ENCODE measurements at regions not wholly inside any gene's neighbourhood (a gene's known extent, or its start where the extent isn't known, plus 50 kb on each side); places are given as distances from the start of the nearest gene placed in this dataset.
"Not testable (repeated sequence)": the region's sequence is repeated elsewhere in the genome, so short reads cannot be mapped to it uniquely, and the experiment has no call there.

DNA sequence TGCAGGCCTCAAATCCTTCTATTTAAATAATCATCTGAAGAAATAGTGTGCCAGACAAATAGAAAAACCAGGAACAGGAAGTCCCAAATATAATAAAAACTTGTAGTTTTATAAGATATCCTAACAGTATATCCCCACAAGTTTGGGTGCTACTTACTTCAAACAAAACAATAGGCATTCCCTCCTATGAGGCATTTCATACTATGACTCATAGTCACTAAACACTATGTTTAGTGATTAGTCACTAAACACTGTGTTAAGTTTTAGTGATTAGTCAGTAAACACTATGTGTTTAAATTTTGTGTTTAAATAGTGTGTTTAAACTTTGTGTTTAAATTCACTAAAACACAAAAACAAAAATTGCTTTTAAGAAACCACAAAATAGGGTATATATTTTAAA, 407.0 kb upstream of the CDH19 start:
- DNase-seq (ENCODE audit: low read depth, low spot score), result no peak

DNA sequence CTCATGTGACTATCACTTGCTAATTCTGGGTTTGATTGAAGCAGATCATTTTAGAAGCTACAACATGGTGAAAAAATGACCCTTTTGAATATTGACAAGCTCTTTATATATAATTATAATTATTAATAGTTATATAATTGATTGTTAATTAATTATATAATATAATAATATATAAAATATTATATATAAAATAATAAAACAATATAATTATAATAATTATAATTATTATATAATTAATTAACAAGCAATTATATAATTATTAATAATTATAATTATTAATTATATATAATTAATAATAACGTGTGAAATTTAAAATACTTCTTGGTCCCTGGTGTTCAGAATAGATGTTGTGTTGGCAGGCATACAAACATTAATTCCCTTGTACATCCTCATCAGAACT, 404.1 kb upstream of the CDH19 start:
- no peak for DNase-seq (ENCODE audit: low read depth, low spot score)

DNA sequence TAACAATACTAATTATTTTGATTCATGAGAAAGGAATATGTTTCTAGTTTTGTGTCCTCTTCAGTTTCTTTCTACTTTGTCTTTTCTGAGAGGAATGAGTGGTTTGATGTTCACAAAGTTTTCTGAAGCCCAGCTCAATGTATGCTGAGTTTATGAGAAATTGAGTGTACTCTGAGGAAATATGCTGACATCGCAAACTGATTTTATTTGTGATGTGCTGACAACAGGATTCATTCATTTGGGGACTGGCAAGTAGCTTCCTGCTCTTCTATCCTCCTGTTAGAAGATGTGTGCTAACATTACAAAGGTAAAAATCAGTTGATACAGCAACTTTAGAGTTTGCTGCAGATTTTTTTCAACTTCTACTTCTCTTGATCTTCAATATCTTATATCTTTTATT, 403.2 kb upstream of the CDH19 start:
- DNase-seq (ENCODE audit: low read depth, low spot score), result no peak

DNA sequence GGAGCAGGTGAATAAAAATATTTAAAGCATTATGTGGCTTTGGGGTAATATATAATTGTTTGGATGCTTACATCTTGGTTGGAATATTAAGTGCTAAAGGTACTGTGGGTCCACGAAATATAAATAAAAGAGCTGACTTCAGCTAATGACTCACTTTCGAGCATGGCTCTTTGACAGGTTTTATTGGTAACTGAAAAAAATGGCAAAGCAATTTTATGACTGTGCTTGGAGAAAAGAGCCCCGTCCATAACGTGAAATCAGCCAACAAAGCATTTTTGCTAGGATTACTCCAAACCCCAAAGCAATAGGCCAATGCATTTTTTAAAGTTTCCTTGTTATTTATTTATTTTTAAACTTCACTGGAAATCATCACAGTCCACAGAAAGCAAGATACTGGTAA, 397.2 kb upstream of the CDH19 start:
- no peak for DNase-seq (ENCODE audit: low read depth, low spot score)

DNA sequence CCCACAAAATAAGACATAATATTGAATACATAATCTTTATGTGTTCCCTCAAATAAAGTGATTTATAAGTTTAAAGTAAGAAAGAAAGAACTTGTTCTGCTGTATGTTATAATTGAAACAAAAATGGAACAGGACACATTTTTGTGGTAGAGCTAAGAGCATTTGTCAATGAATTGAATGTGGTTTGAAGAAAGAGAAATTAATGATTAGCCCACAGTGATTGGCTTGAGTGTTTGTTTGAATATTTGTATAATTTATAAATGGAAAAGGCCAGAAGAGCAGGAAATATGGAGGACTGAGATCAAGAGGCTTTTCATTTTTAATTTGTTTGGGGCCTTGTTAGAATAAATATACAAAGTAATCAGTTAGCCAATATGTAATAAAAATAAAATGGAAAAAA, 395.1 kb upstream of the CDH19 start:
- no peak for DNase-seq (ENCODE audit: low read depth, low spot score)

DNA sequence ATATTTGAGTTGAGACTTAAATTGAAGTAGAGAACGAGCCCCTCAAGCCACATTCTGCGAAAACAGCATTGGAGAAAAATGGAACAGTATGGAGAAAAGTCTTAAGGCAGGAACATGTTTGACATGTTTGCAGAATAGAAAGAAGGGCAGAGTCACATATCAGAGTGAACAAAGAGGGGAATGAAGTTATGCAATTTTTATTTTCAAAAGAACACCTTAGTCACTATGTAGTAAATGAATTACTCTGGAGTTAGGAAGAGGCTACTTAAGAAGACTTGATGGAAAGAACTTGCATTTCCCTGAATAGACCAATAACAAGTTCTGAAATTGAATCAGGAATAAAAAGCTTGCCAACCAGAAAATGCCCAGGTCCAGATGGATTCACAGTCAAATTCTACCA, 391.4 kb upstream of the CDH19 start:
- DNase-seq (ENCODE audit: low read depth, low spot score), result no peak

DNA sequence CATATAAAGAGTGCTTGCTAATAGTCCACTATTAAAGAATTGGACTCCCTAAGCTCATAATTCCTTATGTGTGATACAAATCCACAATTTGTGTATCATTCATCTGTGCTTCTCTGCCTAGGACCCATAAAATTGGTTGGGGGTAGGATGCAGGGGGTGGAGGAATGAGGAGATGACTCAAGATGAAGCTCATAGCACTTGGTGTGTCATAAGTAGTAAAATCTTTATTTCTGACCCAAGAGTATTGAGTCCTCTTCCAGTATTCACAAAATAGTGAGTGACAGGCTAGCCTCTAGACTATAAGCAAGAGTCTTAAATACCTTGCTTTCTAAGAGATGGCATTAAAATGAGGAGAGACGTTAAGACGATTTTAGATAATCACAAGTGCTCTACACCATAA, 390.9 kb upstream of the CDH19 start:
- DNase-seq (ENCODE audit: low read depth, low spot score), result no peak

DNA sequence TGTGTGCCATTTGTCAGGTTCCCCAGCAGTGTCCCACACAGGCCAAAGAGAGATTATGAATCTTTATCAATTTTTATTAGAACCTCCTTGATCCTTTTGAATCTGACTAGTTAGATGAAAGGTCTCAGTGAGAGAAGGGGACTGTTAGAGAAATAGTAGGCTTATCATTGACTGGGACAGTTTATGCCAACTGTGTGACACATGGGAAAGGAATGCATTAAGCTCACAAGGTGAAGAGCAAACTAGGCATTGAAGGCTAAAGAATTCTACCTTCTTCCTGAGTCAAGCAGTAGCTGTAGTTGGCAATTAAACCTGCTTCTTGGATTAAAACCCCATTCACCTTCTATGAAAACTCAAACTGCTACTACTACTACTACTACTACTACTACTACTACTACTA, 389.6 kb upstream of the CDH19 start:
- no peak for DNase-seq (ENCODE audit: low read depth, low spot score)

DNA sequence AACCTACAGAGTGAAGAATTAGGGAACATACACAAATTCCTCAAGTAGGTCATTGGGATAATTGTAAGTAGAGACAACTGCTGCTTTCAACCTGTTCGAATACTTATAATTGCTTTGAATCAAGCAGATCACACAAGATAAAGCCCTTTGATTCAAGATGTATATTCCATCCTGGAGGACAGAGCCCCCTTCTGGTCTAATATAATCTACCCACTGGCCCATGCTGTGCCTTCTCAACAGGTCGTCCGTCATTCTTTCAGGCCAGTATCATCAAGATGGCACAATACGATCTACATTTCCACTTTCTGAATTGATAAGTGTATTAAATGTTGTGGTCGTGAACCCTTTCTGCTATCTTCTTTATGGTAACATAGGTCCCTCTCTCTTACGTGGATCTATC, 387.0 kb upstream of the CDH19 start:
- no peak for DNase-seq (ENCODE audit: low read depth, low spot score)

DNA sequence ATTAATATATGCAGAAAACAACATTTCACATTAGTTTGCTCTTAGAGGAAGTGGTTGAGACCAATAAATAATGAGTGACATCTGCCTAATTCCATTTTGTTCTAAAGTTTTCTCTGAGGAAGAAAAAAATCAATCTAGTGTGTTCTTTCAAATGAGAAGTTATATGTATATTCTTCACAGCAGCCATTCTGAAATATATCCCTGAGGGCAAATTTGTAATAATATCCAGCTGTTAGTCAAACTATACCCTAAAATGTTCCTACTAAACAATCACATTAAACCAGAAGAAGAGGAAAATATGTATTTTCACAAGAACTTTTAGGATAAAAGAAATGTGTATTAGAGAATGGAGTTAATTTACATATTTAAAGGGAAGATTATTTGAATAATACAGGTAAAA, 375.1 kb upstream of the CDH19 start:
- no peak for DNase-seq (ENCODE audit: low read depth, low spot score)

DNA sequence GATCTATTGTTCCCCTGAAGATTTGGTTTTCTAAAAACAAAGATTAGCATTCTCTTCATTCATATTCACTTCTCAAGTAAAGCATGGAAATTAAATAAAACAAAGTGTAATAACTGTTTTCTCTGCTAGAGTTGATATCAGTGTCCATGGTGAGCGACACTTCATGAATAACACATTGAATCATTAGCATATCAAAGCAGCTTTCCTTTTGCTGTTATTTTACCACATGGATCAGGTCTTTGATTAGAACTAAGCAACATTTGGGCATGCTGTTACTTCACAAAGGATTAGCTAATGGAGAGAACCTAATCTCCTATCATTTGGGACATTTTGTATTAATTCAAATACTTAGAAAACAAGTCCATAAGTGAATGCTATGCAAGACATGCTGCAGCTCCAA, 368.8 kb upstream of the CDH19 start:
- DNase-seq (ENCODE audit: low read depth, low spot score), result no peak

DNA sequence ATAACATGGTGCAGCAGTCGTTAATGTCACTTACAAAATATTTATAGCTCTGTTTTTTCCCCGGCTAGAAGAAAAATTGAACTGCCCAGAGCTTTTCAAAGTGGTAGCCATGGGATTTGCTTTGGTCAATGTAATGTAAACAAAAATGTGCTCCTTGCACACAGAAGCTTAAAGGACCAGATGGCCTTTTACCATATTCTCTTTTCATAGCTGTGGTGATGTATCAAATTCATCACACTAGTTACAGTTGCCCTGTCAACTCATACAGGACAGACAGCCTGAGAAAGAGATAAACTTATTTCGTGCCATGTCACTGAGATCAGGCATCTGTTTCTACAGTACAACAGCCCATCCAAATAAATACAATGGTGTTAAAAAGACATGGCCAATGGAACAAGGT, 368.1 kb upstream of the CDH19 start:
- DNase-seq (ENCODE audit: low read depth, low spot score), result no peak

DNA sequence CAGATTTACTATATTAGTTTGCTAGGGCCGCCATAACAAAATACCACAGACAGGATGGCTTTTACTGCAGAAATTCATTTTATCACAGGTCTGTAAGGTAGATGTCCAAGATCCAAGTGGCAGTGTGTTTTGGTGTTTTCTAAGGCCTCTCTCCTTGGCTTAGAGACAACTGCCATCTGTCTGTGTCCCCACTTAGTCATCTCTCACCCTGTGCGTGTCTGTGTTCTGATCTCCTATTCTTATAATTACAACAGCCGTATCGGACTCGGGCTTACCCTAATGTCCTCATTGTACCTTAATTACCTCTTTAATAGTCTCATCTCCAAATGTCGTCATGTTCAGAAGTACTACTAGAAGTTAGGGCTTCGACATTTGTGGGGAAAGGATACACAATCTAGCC, 362.3 kb upstream of the CDH19 start:
- no peak for DNase-seq (ENCODE audit: low read depth, low spot score)

DNA sequence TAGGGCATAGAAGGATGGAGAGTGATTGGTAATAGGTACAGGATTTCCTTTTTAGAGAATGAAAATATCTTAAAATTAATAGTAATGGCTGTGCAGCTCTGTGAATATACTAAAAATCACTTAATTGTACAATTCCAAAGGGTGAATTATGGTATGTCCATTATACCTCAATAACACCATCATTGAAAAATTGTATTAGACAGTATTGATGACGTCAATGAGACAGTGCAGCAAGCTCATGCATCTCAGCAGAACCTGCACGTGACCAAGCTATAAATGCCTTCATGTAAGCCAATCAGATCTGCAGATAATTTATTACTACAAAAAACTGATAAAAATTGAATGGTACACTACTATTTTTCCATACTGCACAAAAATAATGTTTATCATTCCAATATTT, 354.4 kb upstream of the CDH19 start:
- DNase-seq (ENCODE audit: low read depth, low spot score), result no peak

DNA sequence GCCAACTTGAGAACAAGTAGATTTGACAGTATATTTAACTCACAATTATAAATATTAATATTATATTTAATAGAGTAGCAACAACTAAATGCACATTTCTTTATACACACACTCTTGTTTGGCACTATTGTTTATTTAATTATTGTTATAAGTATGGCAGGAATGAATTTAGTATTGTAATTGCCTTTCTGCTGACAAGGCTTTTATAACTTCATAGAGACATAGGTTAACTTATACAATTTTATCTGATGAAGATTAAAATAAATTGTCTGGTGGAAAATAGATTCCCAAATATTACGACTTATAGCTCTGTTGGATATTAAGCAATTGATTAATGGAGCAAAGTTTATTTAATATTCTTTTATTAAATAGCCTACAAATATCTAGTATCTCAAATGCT, 347.9 kb upstream of the CDH19 start:
- no peak for DNase-seq (ENCODE audit: low read depth, low spot score)

DNA sequence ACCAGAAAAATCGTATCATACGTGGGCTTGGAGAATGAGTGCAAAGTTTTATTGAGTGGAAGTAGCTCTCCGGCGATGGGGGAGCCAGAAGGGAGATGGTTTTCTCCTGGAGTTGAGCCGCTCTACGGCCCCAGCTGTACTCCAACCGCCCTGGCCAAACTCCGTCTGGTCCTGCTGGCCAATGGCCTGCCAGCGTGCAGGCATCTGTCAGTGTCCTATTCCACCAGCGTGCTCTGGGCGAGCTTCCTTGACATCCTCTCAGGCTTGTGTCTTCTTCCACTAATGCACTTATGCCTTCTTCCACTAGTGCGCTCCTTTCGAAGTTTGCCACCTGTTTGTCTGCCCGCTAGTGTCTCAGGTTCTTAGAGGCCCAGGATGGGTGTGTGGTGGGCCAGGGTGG, 345.5 kb upstream of the CDH19 start:
- DNase-seq (ENCODE audit: low read depth, low spot score), result no peak

DNA sequence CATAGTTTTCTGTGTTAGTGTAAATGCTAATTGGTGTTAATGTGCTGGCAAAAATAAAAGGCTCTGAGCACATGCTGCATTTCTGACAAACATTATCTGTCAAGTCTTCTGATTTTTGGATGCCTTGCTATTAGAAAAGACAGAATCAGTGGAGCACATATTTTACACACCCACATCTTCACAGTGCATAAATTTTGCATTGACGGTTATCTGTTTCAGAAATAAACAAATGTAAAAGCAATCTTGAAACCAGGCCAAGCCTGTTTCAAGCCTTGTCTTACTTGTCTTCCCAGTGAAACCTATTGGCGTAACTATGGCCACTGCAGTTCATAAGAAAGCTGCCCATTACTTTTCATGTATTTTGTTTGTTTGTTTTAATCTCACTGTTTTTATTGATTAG, 333.7 kb upstream of the CDH19 start:
- DNase-seq (ENCODE audit: low read depth, low spot score), result no peak

DNA sequence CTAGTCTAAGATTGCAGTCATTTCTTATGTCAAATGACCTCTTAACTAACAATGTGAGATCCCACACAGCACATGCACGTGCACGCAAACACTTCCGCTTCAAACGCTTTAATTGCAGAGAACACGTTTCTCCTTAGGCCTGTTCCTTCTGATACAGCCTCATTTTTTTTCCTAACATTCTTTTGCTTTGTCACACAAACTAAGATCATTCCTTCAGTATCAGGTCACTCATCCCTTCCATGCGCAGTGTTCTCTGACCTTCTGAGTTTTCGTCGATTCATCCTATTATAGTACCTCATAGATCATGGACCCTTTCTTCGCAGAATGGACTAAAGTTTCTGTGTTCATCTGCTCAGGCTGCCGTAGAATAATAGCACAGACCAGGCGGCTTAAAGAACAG, 327.1 kb upstream of the CDH19 start:
- no peak for DNase-seq (ENCODE audit: low read depth, low spot score)

DNA sequence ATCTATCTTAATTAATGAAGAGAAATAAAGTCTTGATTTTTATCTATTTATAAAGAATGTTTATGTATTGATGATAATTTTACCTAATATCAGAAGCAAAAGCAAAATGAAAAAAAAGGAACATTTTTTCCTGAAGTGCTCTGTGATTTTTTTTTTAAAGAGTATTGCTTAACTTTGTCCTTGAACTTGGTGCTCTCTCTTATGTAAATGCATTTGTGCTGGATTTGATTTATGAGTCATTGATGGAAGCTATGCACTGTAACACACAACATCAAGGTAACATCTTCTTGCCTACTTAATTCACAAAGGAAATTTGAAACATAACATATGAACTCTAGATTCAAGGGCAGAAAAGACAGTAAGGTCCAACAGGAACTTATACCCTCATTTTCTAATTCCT, 312.9 kb upstream of the CDH19 start:
- DNase-seq (ENCODE audit: low read depth, low spot score), result no peak

DNA sequence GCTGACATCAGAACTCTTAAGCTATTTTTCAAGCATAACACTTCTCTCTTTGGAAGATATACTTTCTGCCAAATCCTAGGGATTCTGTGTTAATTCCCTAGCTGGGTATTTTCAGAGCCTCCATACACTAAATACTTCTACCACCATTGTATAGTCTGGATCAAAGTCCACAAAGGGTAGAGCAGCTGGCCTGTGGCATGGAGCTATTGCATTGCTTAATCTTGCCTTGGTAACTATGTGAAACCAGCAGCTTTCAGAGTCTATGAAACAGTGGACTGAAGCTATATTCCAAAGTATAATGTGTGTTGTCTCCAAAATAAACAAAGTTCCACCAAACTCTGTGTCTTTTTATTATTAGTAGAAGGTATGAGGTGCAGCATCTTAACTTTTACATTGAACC, 296.9 kb upstream of the CDH19 start:
- DNase-seq (ENCODE audit: low read depth, low spot score), result no peak

DNA sequence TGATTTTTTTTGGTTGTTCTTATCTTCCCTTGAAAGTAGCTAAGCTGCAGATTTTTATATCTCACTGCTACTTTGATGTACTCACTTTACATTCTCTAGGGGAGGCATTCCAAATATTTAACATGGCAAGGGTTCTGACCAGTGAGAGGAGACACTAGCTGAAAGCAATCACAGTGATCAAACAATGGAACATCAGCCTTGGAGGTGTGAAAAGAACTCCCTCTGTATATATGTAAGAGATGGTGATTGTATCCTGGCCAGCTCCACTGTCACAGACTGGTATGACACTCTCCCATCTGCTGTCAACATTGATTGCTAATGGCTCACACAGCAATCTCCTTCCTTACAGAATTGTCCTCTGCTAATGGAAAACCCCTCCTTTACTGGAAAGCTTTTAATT, 291.7 kb upstream of the CDH19 start:
- DNase-seq (ENCODE audit: low read depth, low spot score), result no peak

DNA sequence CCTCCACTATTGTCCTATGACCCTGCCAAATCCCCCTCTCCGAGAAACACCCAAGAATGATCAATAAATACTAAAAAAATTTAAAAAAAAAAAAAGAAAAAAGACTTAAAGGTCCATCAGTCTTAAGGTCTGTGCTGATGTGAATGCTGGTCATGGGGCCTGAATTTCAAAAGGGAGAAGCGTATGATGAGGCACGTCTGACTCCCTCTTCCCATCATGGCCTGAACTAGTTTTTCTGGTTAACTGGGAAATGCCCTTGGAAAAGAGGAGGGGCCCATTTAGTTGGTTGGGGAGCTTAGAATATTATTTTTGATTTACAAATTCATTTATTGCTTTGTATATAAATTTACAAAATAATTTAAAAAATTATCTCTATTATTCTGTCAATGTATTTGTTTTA, 291.0 kb upstream of the CDH19 start:
- DNase-seq (ENCODE audit: low read depth, low spot score), result no peak

DNA sequence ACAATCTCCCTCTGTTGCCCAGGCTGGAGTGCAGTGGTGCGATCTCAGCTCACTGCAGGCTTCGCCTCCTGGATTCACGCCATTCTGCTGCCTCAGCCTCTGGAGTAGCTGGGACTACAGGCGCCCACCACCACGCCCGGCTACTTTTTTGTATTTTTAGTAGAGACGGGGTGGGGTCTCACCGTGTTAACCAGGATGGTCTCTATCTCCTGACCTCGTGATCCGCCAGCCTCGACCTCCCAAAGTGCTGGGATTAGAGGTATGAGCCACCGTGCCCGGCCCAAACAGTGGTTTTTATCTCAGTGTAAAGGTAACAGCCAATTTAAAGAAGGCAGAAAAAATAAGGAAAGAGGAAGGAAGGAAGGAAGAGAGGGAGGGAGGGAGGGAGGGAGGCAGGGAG, 288.5 kb upstream of the CDH19 start:
- DNase-seq (ENCODE audit: low read depth, low spot score), result not testable (repeated sequence)

DNA sequence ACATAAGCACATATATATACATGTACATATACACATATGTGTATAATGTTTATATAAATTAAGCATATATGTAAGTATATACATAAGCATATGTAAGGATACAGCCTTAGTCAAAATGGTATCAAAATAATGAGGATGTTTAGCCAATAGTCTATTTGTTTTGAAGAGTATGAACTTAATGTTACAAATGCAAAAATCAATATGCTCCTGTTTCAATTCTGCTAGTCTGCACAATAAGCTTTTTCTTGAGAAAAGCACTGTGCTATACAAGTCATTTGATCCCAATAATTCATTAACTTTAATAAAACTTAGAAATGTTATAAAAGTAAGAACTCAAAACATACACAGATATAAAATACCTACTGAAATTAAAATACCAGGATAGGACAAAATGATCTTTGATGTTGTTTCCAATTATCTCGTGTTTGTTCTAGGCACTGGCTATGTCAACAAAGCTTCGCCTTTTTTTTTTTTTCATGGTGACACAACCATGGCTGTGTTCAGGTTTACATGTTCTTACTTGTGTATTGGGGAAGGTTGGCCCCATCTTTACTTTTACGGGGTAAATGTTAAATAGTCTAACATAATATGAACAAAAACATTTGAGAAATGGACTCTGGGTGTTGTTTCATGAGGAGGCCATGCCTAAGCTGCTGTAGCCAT, 271.1 kb upstream of the CDH19 start:
- no peak for DNase-seq (ENCODE audit: low read depth, low spot score)

DNA sequence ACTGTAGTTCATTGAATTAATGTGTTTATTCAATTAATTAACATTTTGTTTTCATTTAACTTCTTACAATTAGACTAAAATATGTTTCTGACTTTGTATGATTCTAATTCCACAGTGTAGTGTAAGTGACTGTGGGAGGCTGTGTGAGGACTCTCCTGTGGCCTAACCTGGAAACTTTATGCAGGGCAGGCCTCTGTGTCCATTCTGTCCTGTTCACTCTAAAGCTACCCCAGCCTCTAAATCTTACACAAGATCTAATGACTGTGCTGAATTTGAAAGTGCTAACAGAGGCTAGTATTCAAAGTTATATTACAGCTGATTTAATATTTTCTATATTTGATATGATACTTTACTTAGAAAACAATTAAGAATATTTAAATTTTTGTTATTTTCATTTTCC, 270.5 kb upstream of the CDH19 start:
- DNase-seq (ENCODE audit: low read depth, low spot score), result no peak

Measured in brain pericyte (primary cell).